Endothelial cell of umbilical vein (primary cell): ENCODE measurements at regions not wholly inside any gene's neighbourhood (a gene's known extent, or its start where the extent isn't known, plus 50 kb on each side); places are given as distances from the start of the nearest gene placed in this dataset.

Source experiments
- BruUV-seq: library from RNA; stranded (reverse); fragments of 400-500 nt; replicated peaks from 2 replicates; lab custom pipeline; 2021; lab: Mats Ljungman, UMichigan
- CTCF ChIA-PET: fragments of 300-600, 350-600 bp; sonication (Branson Sonifier 250); formaldehyde crosslinking; loops from one replicate; lab custom pipeline; 2021; ENCODE audit warnings: antibody characterized with exemption, inconsistent platforms; lab: Charles Lee
- POLR2A ChIA-PET: fragments of 300-600, 350-600 bp; sonication (Branson Sonifier 250); formaldehyde crosslinking; loops from one replicate; lab custom pipeline; 2021; ENCODE audit warnings: antibody characterized with exemption, inconsistent platforms; lab: Charles Lee
- DNase-seq: peaks from one replicate; pipeline ENCODE4 v3.0.0-alpha.2; 2011; ENCODE audit warnings: low read depth, low spot score
- FAIRE-seq: peaks from 2 replicates; lab custom pipeline; 2011; peaks lifted over from hg19 to GRCh38; lab: Jason Lieb, UNC
- H2AFZ ChIP-seq: 2 replicates; pipeline ENCODE4 v1.6.0; 2012; ENCODE audit warnings: low read depth, low read length, control low read depth, inconsistent platforms
- H3K27ac ChIP-seq: 2 replicates; pipeline ENCODE4 v1.5.1; 2011; ENCODE audit warnings: low read depth, mild to moderate bottlenecking, control low read depth, low read length, moderate library complexity; ENCODE audit not compliant: insufficient read depth
- H3K27me3 ChIP-seq, 2 experiments: 2 replicates each; pipeline versions ENCODE4 v1.6.0 to v1.6.1; 2011; ENCODE audit warnings: low read length in 2 of 2, mixed read lengths in 1 of 2; ENCODE audit not compliant: control insufficient read depth in 2 of 2, insufficient read depth in 2 of 2
- H3K36me3 ChIP-seq, 2 experiments: 2 replicates in 1 of 2; 3 replicates in 1 of 2; pipeline ENCODE4 v1.5.1; 2011; ENCODE audit warnings: low read length in 2 of 2, mild to moderate bottlenecking in 1 of 2, moderate library complexity in 1 of 2; ENCODE audit not compliant: control insufficient read depth in 2 of 2, insufficient read depth in 2 of 2; ENCODE audit errors: extremely low read depth in 1 of 2
- H3K4me1 ChIP-seq: 3 replicates; pipeline ENCODE4 v1.5.1; 2011; ENCODE audit warnings: mild to moderate bottlenecking, low read length; ENCODE audit not compliant: control insufficient read depth, insufficient read depth; ENCODE audit errors: extremely low read depth
- H3K4me2 ChIP-seq: 2 replicates; pipeline ENCODE4 v1.6.1; 2011; ENCODE audit warnings: low read length, control low read depth, mixed read lengths; ENCODE audit not compliant: insufficient read depth
- H3K4me3 ChIP-seq, 3 experiments: fragments of 200-600 bp in 1 of 3; sonication (generic), shearing (Covaris generic) in 1 of 3; replicated peaks in 1 of 3; 2 replicates each; pipeline ENCODE4 v1.5.1; 2011 to 2016; ENCODE audit warnings: control low read depth in 3 of 3, low read length in 3 of 3, mild to moderate bottlenecking in 2 of 3, inconsistent platforms in 1 of 3, low read depth in 1 of 3, moderate library complexity in 1 of 3; ENCODE audit not compliant: insufficient read depth in 1 of 3
- H3K79me2 ChIP-seq: 2 replicates; pipeline ENCODE4 v1.6.0; 2012; ENCODE audit warnings: low read length, inconsistent platforms; ENCODE audit not compliant: control insufficient read depth, insufficient read depth
- H3K9ac ChIP-seq: replicated peaks from 2 replicates; pipeline ENCODE3; 2011; ENCODE audit warnings: low read length, control low read depth; ENCODE audit not compliant: insufficient read depth; ENCODE audit errors: extremely low read depth
- H3K9me1 ChIP-seq: replicated peaks from 3 replicates; pipeline ENCODE4 v1.6.0; 2011; ENCODE audit warnings: mild to moderate bottlenecking, low read length; ENCODE audit not compliant: control insufficient read depth, insufficient read depth; ENCODE audit errors: extremely low read depth
- H3K9me3 ChIP-seq: replicated peaks from 2 replicates; pipeline ENCODE4 v1.5.1; 2012; ENCODE audit warnings: low read length, inconsistent platforms; ENCODE audit not compliant: control insufficient read depth, insufficient read depth
- H4K20me1 ChIP-seq: replicated peaks from 2 replicates; pipeline ENCODE3; 2011; ENCODE audit warnings: mild to moderate bottlenecking, low read length; ENCODE audit not compliant: control insufficient read depth, insufficient read depth; ENCODE audit errors: extremely low read depth
- EZH2 ChIP-seq: IDR thresholded peaks from 2 replicates; pipeline ENCODE4 v1.6.1; 2012; ENCODE audit warnings: borderline replicate concordance, low read depth, mild to moderate bottlenecking, moderate library complexity, low read length, inconsistent platforms; ENCODE audit not compliant: severe bottlenecking
- FOS ChIP-seq: IDR thresholded peaks from 2 replicates; pipeline ENCODE4 v1.6.1; 2011; ENCODE audit warnings: mild to moderate bottlenecking, low read length, moderate library complexity, borderline replicate concordance; ENCODE audit not compliant: insufficient read depth
- GATA2 ChIP-seq: IDR thresholded peaks from 2 replicates; pipeline ENCODE4 v1.7.0; 2011; ENCODE audit warnings: low read depth, mild to moderate bottlenecking, moderate library complexity, mixed read lengths, low read length; ENCODE audit not compliant: insufficient read length, insufficient read depth
- JUN ChIP-seq: IDR thresholded peaks from 2 replicates; pipeline ENCODE4 v1.6.1; 2011; ENCODE audit warnings: borderline replicate concordance, low read depth; ENCODE audit not compliant: insufficient read length, insufficient read depth
- MYC ChIP-seq: IDR thresholded peaks from one replicate; pipeline ENCODE4 v1.6.1; 2011; ENCODE audit warnings: mild to moderate bottlenecking, low read depth, low read length
- POLR2A ChIP-seq: IDR thresholded peaks from 2 replicates; pipeline ENCODE4 v1.6.1; 2012; ENCODE audit warnings: low read depth, mild to moderate bottlenecking, control low read depth, low read length
- POLR2AphosphoS5 ChIP-seq: IDR thresholded peaks from 2 replicates; pipeline ENCODE4 v1.6.1; 2012; ENCODE audit warnings: low read depth, mild to moderate bottlenecking, control low read depth, low read length, moderate library complexity; ENCODE audit not compliant: insufficient read depth
- dilution Hi-C: fragments of 300-500 bp; cut with MboI; formaldehyde crosslinking; loops from one replicate; pipeline ENCODE4 v1.15.0; 2019; ENCODE audit warnings: low sequenced_read_pairs; ENCODE audit not compliant: extremely low pct_ligation_motif_present
- intact Hi-C: fragments of 100-400 bp; cut with micrococcal nuclease; formaldehyde crosslinking; loops from one replicate; pipeline ENCODE4 v1.10.0; 2022
- TF ChIP-seq, protein P1 (sequence below), 2 donors: IDR thresholded peaks; 1 replicate in 1 of 2; 2 replicates in 1 of 2; pipeline ENCODE4 v1.5.1; 2011; ENCODE audit warnings: low read length in 2 of 2, mild to moderate bottlenecking in 2 of 2, moderate library complexity in 2 of 2, control low read depth in 1 of 2, inconsistent platforms in 1 of 2, low read depth in 1 of 2; ENCODE audit not compliant: insufficient read depth in 1 of 2; ENCODE audit errors: extremely low read depth in 1 of 2
- TF ChIP-seq, protein P2 (sequence below): IDR thresholded peaks from 2 replicates; pipeline ENCODE4 v1.6.1; 2011; ENCODE audit not compliant: insufficient read depth, insufficient read length

DNA sequence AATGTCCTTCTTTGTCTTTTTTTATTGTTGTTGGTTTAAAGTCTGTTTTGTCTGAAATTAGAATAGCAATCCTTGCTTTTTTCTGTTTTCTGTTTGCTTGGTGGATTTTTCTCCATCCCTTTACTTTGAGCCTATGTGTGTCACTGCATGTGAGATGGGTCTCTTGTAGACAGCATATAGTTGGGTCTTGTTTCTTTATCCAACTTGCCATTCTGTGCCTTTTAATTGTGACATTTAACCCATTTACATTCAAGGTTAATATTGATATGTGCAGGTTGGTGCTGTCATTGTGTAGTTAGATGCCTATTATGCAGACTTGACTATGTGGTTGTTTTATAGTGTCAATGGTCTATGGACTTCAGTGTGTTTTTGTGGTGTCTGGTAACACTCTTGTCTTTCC lies 197.5 kb upstream of the FN1 start:
- H3K9ac ChIP-seq = no peak overlapping the region
- H3K36me3 ChIP-seq = peaks cover 3 to 9% of the 10 kb centered on the region in 2 experiments
- no peaks in the 10 kb centered on the region for H3K9me1 ChIP-seq
- BruUV-seq = no TSS peak
- H3K79me2 ChIP-seq = no peaks in the 10 kb centered on the region
- H2AFZ ChIP-seq = no peak overlapping the region
- no peak overlapping the region for H3K4me2 ChIP-seq
- DNase-seq (no peak), FAIRE-seq (no peak)
- no peak overlapping the region for H3K27ac ChIP-seq
- peaks cover 1% of the 10 kb centered on the region for H3K4me1 ChIP-seq
- no peak overlapping the region for H3K4me3 ChIP-seq
- TF ChIP-seq POLR2A = no peak
- TF ChIP-seq GATA2 = no peak
- TF ChIP-seq, protein P1, sequence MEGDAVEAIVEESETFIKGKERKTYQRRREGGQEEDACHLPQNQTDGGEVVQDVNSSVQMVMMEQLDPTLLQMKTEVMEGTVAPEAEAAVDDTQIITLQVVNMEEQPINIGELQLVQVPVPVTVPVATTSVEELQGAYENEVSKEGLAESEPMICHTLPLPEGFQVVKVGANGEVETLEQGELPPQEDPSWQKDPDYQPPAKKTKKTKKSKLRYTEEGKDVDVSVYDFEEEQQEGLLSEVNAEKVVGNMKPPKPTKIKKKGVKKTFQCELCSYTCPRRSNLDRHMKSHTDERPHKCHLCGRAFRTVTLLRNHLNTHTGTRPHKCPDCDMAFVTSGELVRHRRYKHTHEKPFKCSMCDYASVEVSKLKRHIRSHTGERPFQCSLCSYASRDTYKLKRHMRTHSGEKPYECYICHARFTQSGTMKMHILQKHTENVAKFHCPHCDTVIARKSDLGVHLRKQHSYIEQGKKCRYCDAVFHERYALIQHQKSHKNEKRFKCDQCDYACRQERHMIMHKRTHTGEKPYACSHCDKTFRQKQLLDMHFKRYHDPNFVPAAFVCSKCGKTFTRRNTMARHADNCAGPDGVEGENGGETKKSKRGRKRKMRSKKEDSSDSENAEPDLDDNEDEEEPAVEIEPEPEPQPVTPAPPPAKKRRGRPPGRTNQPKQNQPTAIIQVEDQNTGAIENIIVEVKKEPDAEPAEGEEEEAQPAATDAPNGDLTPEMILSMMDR (IDR thresholded peaks at IDR 0.05; ENCODE audit: extremely low read depth in 1 of 2, insufficient read depth in 1 of 2, low read depth in 1 of 2, low read length in 2 of 2) = no peak
- no peak for TF ChIP-seq FOS
- dilution Hi-C loops = no loop called here
- POLR2A ChIA-PET = no interaction called here
- H3K9me3 ChIP-seq = no peaks in the 10 kb centered on the region
- intact Hi-C loops = no loop called here
- H3K27me3 ChIP-seq = no peaks in the 10 kb centered on the region
- no peaks in the 10 kb centered on the region for H4K20me1 ChIP-seq
- CTCF ChIA-PET = no interaction called here

DNA sequence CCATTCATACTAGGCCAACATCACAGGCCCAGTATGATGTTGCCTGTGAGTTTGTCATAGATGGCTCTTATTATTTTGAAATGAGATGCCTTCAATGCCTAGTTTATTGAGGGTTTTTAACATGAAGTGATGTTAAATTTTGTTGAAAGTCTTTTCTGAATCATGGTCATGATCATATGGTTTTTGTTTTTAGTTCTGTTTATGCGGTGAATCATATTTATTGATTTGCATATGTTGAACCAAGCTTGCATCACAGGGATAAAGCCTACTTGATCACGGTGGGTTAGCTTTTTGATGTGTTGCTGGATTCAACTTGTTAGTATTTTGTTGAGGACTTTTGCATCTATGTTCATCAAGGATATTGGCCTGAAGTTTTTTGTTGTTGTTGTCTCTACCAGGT lies 195.8 kb upstream of the FN1 start:
- BruUV-seq = no TSS peak
- Histone ChIP-seq H3K4me1 (peaks cover 18% of the 10 kb centered on the region), H3K9ac (no peak overlapping the region), H2AFZ (no peak overlapping the region), H3K4me3 (no peak overlapping the region), H3K79me2 (no peaks in the 10 kb centered on the region), H3K4me2 (no peak overlapping the region), H3K9me1 (no peaks in the 10 kb centered on the region), H3K27me3 (no peaks in the 10 kb centered on the region), H3K9me3 (no peaks in the 10 kb centered on the region), H3K27ac (no peak overlapping the region), H4K20me1 (no peaks in the 10 kb centered on the region), H3K36me3 (peaks cover 3 to 9% of the 10 kb centered on the region in 2 experiments)
- TF ChIP-seq, protein P2, sequence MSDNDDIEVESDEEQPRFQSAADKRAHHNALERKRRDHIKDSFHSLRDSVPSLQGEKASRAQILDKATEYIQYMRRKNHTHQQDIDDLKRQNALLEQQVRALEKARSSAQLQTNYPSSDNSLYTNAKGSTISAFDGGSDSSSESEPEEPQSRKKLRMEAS = no peak
- TF ChIP-seq, protein P1 (IDR thresholded peaks at IDR 0.05; ENCODE audit: extremely low read depth in 1 of 2, insufficient read depth in 1 of 2, low read depth in 1 of 2, low read length in 2 of 2) = no peak
- no peak for TF ChIP-seq JUN
- no peak for TF ChIP-seq POLR2A
- no peak for TF ChIP-seq GATA2
- TF ChIP-seq POLR2AphosphoS5 = no peak
- no peak for TF ChIP-seq FOS
- TF ChIP-seq EZH2 = no peak
- no peak for TF ChIP-seq MYC
- dilution Hi-C loops (no loop called here), intact Hi-C loops (no loop called here)
- CTCF ChIA-PET = interaction anchor here (1.0 kb wide), 1 partner anchor 17 kb away, joined by 3 read pairs; no protein-coding TSS in a partner anchor
- FAIRE-seq (no peak), DNase-seq (no peak)
- POLR2A ChIA-PET = no interaction called here
